Fibroblast of pulmonary artery (primary cell): ENCODE measurements at regions not wholly inside any gene's neighbourhood (a gene's known extent, or its start where the extent isn't known, plus 50 kb on each side); places are given as distances from the start of the nearest gene placed in this dataset.

Experiments used
- DNase-seq: peaks from one replicate; pipeline ENCODE4 v3.0.0-alpha.2; 2010; ENCODE audit warnings: low read depth
- H3K4me3 ChIP-seq: replicated peaks from 2 replicates; pipeline ENCODE4 v1.5.1; 2011; ENCODE audit warnings: low read depth, mild to moderate bottlenecking, control low read depth, low read length, moderate library complexity
- TF ChIP-seq, protein P1 (sequence below): IDR thresholded peaks from 2 replicates; pipeline ENCODE4 v1.5.1; 2011; ENCODE audit warnings: mild to moderate bottlenecking, control low read depth, low read length, inconsistent platforms; ENCODE audit errors: missing control alignments

DNA sequence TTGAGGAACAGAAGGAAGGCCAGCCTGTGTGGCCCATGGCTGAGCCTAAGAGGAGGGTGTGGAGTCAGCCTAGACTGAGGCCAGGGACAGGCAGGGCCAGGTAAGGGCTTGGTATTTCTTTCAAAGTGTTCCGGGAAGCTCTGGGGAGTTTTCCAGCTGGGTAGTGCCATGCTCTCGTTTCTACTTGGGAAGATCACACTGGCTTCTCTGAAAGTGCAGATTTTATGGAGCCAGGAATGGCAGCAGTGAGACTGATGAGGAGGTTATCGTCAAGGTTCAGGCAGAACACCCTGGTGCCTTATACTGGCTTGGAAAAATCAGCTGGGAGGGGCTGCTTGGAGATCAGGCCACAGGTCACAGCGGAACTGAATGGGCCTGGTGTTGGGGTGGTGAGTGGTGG, 245.1 kb downstream of the SOX11 start:
- TF ChIP-seq, protein P1, sequence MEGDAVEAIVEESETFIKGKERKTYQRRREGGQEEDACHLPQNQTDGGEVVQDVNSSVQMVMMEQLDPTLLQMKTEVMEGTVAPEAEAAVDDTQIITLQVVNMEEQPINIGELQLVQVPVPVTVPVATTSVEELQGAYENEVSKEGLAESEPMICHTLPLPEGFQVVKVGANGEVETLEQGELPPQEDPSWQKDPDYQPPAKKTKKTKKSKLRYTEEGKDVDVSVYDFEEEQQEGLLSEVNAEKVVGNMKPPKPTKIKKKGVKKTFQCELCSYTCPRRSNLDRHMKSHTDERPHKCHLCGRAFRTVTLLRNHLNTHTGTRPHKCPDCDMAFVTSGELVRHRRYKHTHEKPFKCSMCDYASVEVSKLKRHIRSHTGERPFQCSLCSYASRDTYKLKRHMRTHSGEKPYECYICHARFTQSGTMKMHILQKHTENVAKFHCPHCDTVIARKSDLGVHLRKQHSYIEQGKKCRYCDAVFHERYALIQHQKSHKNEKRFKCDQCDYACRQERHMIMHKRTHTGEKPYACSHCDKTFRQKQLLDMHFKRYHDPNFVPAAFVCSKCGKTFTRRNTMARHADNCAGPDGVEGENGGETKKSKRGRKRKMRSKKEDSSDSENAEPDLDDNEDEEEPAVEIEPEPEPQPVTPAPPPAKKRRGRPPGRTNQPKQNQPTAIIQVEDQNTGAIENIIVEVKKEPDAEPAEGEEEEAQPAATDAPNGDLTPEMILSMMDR: no peak
- no peak overlapping the region for H3K4me3 ChIP-seq
- no peak for DNase-seq

DNA sequence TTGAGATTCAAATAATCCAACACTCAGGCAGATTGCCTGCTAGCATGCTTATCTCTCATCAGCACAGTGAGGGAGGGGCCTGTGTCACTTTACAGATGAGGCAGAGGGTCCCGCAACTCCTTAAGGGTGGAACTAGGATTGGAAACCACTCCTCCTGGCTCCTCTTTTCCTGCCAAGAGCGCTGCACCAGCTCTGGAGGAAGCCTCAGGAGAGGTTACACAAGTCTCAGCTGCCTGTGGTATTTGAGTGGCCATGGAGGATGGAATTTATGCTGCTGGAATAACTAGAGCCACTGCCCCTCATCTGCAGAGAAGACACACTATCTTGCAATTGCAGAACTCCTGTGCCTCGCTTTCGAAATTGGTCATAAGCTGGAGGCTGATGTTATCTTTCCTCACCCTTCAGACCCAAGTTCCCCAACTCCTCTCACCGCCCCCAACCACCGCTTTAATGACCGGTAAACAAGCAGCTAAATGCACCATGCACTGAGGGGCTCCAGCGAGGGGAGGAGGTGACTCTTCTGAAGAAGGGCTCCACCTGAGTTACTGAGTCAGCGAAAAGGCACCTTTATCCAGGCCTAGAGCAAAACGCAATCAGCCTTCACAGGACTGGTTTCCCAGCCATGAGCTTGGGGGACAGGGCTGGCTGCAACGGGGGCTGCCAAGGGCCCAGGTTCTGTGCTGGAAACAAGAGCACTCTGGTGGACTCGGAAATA, 245.8 kb downstream of the SOX11 start:
- no peak overlapping the region for H3K4me3 ChIP-seq
- TF ChIP-seq, protein P1: no peak
- no peak for DNase-seq

DNA sequence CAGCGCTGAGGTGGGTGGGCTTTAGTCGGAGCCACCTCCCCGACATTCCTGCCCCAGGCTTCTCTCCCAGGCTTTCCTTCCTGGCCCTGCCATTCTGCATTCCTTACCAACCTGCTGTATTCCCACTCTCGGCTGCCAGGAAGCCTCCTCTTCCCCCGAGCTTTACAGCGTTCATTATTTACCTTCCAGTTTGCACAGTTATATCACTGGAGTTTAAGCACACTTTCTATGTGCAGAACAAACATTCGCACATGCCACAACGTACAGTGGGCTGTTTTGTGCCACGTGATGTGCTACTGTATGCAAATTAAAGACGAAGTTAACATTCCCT, 246.3 kb downstream of the SOX11 start:
- TF ChIP-seq, protein P1: no peak
- DNase-seq: no peak
- no peak overlapping the region for H3K4me3 ChIP-seq

DNA sequence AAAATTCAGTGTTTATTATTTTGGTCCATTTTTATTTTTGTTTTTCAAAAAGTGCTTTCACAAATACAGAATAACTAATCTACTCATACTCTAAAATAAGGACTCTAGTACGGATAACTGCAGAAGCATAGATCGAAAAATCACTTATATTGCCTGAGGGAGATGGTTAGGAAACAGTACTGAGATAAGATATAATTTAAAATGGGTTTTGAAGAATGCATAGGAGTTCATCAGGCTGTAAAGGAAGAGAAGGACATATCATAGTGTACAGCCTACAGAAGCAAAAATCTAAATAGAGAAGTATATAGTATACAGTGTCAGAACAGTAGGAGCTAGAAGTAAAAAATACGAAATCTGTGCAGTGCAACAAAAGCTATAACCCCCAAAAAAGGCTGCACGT, 247.4 kb downstream of the SOX11 start:
- no peak overlapping the region for H3K4me3 ChIP-seq
- no peak for DNase-seq
- TF ChIP-seq, protein P1: no peak

DNA sequence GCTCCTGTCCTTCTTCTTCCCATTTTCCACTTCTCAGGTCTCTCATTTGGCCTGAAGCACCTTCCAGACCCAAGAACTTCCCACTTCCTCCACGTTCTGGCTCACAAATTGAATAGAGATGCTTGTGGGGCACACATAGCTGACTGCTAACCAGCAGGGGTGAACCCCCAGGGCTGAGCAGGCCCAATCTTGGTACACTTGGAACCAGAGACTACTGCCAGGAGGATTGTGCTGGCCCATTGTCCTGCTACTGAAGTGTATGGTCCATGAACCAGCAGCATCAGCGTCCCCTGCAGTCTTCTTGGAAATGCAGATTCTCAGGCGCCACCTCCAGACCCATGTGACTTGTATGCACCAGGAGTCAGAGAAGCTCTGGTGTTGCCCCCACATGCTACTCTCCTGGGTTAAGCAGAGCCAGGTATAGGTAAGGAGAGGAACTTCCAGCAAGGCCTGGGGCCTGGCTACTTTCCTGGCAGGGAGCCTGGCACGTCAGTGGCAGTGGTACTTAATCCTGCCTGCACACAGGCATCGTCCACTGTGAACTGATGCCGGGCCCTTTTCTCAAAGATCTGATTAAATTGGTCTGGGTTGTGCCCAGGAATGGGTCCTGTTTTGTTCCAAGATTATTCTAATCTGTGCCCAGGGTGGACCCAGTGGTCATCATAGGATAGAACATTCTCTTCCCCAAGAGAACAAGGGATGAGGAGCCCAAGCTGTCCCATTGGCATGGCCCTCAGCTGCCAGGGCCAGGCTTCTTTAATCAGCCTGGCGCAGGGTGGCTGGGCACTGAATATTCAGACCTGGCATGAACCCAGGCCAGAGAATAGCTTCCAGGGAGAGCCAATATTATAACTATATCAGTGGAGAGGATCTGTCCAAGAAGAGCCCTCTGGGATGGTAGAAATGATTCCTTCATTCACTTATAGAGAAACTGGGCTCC, 248.7 kb downstream of the SOX11 start:
- TF ChIP-seq, protein P1: no peak
- DNase-seq: no peak
- H3K4me3 ChIP-seq: no peak overlapping the region

DNA sequence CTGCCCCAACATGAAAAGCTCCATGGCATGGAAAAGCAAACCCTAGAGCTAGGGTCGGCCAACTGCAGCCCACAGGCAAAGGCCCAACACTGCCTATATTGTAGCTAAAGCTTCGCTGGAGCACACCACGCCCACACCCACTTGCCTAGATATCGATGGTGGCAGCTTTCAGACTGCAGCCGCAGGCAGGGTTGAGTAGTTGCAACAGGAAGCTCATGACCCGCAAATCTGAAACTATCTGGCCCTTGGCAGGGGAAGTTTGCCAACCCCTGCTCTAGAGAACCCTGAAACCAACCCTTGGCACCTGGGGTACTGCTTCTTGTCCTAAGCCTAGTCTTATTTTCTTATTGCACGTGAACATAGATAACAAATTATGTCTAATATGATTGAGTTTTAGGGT, 250.0 kb downstream of the SOX11 start:
- DNase-seq: no peak
- TF ChIP-seq, protein P1: no peak
- H3K4me3 ChIP-seq: no peak overlapping the region

DNA sequence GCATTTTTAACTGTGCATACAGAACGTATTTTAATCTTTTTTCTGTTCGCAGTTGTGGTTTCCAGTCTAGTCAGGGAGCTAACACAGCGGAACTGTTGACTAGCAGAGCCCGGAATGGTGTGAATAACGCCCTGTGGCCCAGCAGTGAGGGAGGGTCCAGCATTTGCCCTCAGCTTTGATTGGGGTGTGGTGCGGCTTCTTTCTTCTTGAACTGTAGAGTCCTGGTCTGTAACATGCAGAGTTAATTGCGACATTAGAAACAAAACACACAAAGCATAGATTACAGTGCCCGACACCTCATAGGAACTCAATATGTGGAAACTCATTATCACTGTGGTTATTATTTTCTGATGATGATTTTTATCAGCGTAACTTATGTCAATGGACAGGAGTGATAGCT, 253.6 kb downstream of the SOX11 start:
- no peak overlapping the region for H3K4me3 ChIP-seq
- TF ChIP-seq, protein P1: no peak
- no peak for DNase-seq
